GM19467 (cell line): ENCODE measurements at regions not wholly inside any gene's neighbourhood (a gene's known extent, or its start where the extent isn't known, plus 50 kb on each side); places are given as distances from the start of the nearest gene placed in this dataset.

ENCODE experiments used
- ATAC-seq: cut with Tn5 transposase; IDR thresholded peaks from one replicate; pipeline ENCODE4 v1.9.1; 2021; ENCODE audit warnings: mild to moderate bottlenecking, moderate library complexity; ENCODE audit not compliant: unreplicated experiment

DNA sequence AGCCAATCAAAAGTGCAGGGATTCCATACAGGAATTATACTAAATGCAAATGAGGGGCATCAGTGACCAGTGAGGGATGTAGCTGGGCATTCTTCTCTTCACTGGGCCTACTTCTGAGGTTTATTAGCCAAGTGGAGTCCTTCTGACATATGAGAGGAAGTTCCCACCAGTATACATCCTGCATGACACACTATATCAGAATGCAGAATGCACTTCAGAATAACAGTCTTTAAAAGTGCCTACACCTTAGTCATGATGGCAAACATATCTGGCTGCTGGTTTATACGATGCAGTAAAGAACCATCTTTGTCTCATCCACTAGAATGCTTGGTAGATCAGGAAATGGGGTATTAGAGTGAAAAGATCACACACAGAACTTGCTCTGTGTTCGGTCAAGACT is 180.3 kb upstream of the PPARGC1A start:
- no peak for ATAC-seq

DNA sequence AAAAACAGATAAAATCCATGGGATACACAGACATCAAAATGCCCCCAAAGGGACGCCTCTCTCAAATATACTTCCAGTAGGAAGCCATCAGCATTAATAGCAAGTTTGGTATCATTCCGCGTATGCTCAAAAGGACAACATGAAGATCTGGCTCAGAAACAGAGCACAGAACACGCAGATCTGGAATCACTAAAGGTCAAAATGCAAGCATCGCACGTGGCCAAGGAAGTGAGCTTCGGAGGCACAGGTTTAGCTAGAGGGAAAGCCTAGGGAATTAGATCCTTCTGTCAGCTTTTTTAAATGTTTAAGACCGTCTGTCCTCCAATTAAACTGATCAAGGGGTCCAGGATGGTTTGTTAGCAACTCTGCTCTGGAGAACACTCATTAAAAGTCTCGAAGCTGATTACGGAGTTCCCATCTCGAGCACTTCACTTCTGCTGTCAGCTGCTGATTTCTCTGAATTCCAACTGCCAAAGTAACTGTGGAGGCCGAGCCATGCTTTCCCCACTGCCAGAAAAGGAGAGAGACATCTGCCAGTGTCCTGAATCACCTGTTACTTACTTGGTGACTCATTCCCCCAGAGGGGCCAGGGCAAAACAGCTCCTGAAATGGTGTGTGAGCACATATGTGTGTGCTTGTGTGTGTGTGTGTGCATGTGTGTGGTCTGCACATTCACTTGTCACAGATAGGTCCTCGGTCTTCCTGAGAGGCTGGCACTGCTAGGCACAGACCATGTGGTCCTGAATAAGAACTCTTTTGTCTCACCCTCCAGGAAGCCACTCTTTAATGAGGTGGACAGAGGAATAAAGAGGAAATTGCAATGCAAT is 177.7 kb upstream of the PPARGC1A start:
- ATAC-seq, result no peak

DNA sequence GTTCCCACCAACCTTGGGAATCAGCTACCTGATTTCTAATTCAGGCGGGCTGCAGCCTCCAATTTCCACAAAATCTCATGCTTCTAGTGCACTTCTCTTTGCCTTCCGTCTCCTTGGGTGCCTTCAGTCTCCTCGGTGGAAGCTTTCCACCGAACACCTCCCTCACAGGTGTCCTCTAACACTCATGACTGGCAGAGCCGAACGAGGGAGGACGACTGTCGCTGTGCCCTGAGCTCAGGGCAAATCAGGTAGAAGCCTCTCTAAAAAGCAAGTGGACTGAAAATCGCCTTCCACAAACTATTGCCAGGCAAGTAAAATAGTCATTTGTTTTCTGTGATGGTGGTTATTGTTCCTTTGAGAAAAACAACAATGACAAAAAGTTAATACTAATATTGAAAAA is 176.1 kb upstream of the PPARGC1A start:
- ATAC-seq, result no peak

DNA sequence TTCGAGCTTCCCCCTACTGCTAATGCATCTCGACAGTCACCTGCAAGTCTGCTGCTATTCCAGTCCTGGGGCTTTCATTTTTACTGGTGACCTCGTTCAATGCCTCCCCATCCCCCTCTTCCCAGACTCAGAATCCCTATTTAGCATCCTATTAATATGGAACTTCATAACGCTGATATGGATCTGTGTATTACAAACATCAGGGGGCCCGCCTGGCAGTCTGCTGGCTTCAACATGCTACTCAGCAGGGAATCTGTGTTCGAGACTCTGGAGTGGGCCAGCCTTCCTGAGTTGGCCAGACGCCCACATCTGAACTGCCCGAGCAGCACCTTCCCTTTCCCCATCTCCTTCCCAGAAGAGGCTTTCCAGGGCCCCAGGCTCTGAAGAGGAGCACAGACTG is 173.9 kb upstream of the PPARGC1A start:
- no peak for ATAC-seq

DNA sequence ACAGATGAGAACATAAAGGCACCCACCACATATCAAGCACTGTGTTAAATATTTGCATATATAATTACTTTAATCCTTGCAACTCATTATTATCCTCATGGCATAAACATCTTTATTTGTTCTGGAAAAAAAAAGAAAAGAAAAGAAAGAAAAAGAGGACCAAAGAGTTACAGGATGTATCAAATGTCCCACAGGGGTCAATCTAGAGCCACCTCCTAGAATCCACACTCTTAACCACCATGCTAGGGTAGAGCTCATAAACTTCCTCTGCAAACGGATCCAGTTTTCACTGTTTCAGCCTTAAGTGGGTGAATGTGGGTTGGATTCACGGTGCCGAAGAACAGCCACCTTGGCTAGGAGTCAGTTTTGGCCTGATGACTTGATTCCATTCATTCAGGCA is 171.1 kb upstream of the PPARGC1A start:
- no peak for ATAC-seq

DNA sequence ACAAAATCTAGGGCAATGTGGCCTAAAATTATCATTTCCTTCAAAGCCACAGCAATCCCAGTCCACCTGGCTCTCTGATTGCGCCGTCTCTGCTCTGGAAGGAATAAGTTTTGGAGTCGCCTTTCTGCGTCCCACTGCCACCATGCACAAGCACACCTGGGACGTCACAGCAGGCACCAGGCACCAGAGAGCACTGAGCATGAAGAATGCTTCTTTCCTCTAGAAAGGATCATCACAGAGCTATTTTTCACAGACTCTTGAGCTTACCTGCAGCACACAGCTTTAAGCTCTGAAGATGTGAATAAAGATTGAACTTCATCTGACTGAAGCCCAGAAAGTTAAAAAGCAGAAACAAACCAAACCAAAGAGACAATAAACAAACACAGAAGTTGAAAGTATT is 170.0 kb upstream of the PPARGC1A start:
- no peak for ATAC-seq

DNA sequence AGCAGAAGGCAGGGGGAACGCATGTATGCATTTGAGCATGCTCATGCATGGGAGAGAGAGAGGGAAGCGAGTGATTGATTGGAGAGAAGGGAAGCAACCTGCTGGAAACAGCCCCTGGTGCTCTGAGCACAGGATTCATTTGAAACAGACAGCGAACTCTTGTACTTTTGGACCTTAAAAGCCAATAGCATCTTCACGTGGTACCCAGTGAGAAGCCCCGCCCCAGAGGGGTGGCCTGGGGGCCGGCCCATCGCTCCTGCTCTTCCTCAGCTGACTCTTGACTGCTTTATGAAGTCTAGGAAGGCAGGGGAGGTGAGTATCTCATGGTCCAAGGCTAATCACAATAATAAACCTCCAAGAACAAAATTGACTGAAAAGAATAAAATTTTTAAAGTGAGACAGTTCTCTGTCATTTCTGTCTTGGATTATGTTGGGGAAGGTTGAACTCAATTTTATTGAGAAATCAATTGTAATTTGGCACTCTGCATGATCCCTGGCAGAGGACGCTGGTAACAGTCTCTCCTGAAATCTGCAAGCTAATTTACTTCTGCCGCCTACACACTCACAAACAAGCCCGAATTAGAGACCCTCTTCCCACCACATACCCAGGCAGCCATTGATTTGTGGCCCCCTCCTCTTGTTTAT is 168.2 kb upstream of the PPARGC1A start:
- ATAC-seq, result no peak

DNA sequence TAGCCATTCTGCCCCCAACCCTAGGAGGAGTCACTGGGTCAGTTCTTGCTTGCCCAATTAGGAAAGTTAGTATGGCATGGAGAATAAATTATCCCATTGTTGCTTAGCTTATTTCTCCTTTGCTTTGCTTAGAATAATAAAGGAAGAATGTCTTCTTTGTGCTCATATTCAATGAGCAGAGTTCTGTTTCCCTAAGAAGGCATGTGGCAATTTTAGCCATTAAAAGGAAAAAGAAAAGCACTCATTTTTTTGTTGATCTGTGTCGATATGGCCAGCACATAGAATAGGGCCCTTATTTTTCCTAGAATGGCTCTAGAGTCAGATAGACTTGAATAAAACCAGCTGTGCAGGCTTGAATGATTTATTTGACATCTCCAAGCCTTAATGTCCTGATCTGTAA is 166.4 kb upstream of the PPARGC1A start:
- ATAC-seq, result no peak

DNA sequence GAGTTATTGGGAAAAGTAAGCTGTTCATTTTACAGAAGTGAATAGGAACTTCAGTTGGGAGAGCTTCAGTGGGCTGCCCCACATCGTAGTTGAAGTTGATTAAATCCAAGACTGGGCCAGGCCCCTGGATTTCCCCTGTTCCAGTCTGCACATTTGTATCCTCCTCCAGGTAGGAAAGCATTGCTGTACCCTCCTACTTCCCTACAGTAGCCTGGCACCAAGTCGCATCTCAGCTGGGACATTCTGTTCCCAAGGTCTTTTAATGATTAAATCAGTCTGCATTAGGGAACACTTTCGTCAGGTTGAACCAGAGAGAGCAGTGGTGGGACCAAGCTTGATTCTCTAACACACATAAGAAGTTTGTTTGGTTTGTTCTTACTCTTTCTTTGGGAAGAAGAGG is 165.8 kb upstream of the PPARGC1A start:
- ATAC-seq, result no peak

DNA sequence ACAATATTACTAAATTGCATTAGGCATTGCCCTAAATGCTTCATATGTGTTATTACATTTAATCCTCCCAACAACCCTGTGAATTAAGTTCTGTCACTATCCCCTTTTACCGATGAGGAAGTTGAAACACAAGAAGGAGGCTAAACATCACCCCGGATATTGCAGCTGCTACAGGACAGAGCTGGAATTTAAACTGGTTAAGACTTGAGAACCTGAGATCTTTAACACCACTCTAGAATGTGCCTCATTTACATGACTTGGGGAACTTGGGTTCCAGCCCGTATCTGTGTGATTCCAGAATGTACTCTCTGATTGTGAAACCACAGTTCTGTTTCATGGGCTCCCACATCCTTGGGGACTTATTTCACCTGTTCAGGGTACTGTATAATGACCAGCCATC is 165.1 kb upstream of the PPARGC1A start:
- ATAC-seq, result no peak

DNA sequence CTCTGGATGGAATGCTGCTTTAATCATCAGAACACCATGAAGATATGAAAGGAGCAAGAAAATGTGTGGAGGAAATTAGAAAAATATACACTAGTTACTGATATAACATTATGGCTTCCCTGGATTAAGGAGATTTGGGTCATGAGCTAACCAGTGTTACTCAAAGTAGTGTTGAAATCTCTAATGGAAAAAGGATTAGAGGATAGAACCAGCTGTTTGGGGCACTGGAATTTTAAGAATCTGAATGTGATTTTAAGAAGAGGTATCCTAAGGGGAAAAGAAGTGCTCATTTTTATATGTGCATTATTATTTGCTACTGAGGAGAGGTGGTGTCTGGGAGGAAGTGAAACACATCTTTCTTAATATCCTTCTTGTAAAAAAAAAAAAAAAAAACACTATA is 164.1 kb upstream of the PPARGC1A start:
- no peak for ATAC-seq

DNA sequence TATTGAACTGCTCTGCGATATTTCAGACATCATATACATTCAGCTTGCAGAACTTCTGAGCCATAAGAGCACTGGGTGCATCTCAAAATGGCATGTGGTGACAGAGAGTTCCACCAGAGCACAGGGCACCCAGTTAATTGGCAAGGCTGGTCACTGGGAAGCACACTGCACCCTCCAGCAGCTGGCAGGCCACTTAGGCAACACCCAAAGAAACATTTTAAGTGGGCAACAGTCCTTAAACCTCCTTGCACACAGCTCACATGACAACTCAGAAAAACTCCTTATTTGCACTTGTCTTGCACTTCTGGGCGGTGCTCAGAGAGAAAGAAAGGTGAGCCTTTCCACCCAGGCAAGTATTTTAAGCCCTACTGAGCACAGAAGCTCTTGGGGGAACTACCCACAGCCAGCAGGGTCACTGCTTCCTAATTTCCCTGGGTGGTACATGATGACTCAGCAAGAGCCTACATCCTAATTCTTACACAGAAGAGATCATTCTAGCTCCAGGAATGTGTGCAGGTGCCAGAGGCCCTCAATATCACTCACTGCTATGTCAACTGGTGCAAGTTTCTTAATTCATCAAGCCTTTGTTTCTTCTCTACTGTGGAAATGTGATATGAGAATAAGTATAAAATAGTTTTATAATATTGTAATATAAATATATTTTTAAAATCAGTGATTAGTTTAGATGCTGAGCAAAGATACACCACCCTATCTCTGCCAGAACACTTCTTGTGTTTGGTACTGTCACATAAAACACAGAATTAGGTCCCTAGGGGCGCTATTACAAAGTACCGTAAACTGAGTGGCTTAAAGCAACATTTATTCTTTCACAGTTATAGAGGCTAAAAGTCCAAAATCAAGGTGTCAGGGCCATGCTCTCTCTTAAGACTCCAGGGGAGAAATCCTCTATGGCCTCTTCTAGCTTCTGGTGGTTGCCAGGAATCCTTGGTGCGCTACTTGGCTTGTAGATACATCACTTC is 155.1 kb upstream of the PPARGC1A start:
- ATAC-seq, result no peak

DNA sequence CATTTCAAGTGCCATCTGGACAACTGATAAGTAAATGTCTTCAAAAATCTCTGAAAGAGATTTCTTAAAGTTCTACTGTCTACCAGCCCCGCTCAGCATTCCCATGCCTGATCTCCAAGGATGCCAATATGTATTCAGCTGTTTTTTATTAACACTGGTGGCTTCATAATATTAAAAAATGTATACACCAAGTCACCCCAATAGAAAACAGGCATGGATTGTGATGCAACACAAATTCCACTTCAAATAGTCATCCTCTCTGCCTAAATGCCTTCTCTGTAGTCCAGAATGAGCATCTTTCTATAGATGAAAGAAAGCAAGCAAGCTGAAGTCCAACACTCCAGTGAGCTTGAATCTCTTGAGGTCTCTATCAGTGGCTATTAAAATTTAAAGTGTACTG is 152.2 kb upstream of the PPARGC1A start:
- ATAC-seq, result no peak

DNA sequence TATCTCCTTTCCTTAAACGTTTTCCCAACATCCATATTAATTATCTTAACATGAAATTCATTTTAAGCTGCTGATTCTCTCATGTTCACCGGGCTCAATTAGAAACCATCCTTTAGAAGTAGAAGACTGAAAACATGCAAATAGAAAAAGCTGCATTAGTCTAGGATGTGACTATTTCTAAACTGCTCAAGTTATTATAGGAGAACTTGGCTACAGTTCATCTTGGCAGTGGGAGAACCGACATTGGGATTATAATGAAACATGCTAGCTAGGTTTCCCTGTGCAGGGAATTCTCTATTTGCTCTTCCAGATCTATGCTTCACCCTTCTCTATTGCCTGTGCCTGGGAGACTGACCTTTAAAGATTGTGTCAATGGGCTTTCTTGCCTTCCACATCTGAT is 151.0 kb upstream of the PPARGC1A start:
- no peak for ATAC-seq

DNA sequence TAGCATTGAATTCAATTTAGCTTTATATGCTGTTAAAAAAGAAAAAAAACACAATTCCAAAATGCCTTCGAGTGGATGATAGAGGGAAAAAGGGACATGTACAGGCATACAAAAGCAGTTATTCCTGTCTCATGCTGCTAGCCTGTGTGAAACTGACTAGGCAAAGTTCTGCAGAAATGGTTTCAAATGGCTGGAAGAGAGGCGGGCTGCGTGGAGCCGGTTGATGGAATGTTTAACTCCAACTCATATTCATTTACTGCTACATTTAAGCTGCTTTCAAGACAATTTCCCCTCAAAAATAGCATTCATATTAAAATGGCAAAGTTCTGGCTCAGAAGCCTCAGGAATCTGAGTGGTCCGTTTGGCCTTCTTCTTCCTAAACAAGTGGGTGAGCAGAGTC is 143.8 kb upstream of the PPARGC1A start:
- ATAC-seq, result no peak

DNA sequence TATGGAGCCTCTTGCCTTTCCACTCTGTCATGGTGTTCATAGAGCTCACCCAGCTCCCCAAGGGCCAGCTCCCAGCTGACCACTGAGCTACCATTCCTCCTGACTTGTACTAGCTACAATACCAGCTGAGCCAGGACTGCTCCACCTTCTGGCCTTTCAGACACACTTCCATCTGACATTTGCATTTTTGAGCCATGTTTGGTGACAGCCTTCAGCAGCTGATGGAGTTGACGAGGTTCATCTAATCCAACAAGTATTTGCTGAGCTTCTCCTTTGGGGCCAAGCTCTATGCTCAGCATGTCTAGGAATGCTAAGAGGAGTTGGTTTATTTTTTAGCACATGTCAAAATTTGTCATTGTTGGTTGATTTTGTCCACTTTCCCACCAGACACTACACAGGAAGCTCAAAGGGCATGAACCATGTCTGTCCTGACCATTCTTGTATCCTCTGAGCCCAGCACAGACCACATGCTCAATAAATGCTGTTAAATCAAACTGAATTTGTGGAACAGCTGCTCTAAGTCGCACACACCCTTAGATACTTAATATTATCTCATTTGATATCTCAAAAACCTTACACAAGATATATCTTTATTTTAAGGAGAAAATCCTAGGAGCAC is 142.6 kb upstream of the PPARGC1A start:
- no peak for ATAC-seq

DNA sequence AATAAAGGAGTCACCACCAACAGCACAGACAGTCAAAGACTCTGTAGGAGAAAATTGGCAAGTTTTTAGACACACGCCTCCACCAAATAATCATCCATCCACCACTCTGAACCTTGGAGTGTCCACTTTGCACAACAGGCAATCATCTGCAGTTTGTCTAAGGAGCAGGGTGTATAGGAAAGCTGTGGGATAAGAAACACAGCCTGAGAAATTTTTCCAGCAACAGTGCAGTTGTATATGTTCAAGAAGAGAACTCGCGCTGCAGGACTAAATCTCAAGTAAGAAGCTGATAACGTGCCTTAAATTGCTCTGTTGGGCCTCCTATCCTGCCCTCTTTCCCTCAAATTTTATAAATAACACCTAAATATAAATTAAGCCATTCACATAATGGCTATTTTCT is 136.7 kb upstream of the PPARGC1A start:
- no peak for ATAC-seq

DNA sequence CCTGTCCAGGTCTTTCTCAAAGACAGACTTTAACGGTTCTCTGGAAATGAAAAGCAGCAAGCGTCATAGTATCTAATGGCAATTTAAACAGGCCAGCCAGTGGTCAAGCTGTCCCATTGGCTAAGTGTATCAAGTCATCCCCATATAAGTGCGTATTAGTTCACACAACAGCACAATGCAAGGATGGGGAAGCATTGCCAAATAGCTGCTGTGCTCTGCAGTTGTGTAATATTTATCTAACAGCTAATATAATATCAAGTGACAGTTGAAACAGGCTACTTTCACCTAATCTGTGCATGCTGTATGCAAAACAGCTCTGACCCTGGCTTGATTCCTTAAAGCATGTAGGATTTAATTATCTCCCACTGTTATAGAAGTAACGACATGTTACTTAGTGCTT is 134.8 kb upstream of the PPARGC1A start:
- no peak for ATAC-seq

DNA sequence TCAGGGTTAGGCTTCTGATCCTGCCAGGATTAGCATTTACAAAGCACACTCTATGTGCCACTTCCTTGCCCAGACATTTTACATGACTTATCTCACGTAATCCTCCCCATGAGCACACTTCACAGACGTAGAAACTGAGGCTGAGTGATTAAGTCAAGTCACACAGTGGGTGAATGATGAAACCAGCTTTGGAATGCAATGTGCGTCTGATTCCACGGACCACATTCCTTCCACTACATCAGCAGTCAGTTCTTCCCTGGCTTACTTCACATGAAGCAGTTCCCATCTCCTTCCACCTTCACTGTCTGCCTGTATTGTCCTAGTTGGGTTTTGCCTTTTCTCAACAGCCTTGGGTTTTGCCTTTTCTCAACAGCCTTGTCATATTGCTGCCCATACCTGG is 134.3 kb upstream of the PPARGC1A start:
- no peak for ATAC-seq

DNA sequence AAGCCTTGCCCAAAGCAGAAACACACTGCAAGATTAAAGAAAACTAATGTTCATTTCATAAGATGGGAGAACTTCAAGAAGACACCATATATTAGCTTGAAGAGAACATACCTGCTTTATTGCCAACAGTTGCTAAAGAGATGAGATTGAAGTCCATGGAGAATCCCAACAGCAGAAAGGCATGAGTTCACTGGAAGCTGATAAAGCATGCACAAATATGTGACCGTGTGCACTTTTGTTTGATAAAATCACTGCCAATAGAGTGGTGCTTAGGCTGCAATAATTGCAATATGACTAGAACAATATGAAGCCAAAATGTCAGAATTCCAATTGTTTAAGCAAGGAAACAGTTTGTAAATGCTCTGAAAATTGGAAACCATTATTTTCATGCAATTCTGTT is 125.9 kb upstream of the PPARGC1A start:
- no peak for ATAC-seq
